Upper lobe of right lung (tissue), 1 donor: ENCODE measurements at regions not wholly inside any gene's neighbourhood (a gene's known extent, or its start where the extent isn't known, plus 50 kb on each side); places are given as distances from the start of the nearest gene placed in this dataset.
"Not testable (repeated sequence)": the region's sequence is repeated elsewhere in the genome, so short reads cannot be mapped to it uniquely, and the experiment has no call there.

Experiments
- ATAC-seq: fragments of 200-7000 bp; cut with Tn5 transposase; one replicate; pipeline ENCODE4 v1.9.1; 2020; ENCODE audit warnings: mild to moderate bottlenecking, moderate library complexity
- DNase-seq: peaks from one replicate; pipeline ENCODE4 v3.0.0-alpha.2; 2020
- H3K27ac ChIP-seq: fragments of 200-600 bp; one replicate; pipeline ENCODE4 v1.8.0; 2022
- H3K27me3 ChIP-seq: fragments of 200-600 bp; one replicate; pipeline ENCODE4 v1.8.0; 2022; ENCODE audit warnings: mild to moderate bottlenecking
- H3K36me3 ChIP-seq: fragments of 200-600 bp; one replicate; pipeline ENCODE4 v1.8.0; 2022
- H3K4me1 ChIP-seq: fragments of 200-600 bp; one replicate; pipeline ENCODE4 v1.8.0; 2022
- H3K4me3 ChIP-seq: fragments of 200-600 bp; one replicate; pipeline ENCODE4 v1.8.0; 2022; ENCODE audit warnings: mild to moderate bottlenecking
- H3K9me3 ChIP-seq: fragments of 200-600 bp; one replicate; pipeline ENCODE4 v1.8.0; 2022
- intact Hi-C: fragments of 100-400 bp; cut with DNase I; formaldehyde crosslinking; loops from one replicate; pipeline ENCODE4 v1.11.0; 2022
- TF ChIP-seq, protein P1 (sequence below): fragments of 200-600 bp; IDR thresholded peaks from one replicate; pipeline ENCODE4 v1.8.0; 2022; ENCODE audit warnings: antibody characterized with exemption
- donor health status: DM: no; HTN: yes; CAD: no; lungs with severe emphysema.

DNA sequence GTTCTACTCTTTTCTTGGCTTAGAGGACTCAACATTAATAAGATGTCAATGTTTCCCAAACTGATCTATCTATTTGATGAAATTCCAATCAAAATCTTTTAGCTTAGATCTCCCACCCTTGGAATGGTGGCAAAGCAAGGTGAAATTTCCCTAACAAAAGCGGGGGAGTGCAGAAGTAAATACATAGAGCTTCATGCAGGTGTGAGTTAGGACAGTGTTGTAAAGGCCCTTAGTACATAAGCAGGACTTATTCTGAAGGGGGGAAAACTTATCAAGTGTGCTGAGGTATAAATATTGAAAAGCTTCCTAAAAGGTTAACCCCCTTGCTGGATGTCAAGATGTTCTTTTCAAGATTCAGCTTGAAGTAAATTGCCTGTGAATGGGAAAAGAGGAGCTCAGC lies 608.6 kb upstream of the CELF4 start:
- H3K4me3 ChIP-seq: no peak overlapping the region
- no peak overlapping the region for H3K27ac ChIP-seq
- intact Hi-C loops: no loop called here
- no peaks in the 10 kb centered on the region for H3K27me3 ChIP-seq
- TF ChIP-seq, protein P1, sequence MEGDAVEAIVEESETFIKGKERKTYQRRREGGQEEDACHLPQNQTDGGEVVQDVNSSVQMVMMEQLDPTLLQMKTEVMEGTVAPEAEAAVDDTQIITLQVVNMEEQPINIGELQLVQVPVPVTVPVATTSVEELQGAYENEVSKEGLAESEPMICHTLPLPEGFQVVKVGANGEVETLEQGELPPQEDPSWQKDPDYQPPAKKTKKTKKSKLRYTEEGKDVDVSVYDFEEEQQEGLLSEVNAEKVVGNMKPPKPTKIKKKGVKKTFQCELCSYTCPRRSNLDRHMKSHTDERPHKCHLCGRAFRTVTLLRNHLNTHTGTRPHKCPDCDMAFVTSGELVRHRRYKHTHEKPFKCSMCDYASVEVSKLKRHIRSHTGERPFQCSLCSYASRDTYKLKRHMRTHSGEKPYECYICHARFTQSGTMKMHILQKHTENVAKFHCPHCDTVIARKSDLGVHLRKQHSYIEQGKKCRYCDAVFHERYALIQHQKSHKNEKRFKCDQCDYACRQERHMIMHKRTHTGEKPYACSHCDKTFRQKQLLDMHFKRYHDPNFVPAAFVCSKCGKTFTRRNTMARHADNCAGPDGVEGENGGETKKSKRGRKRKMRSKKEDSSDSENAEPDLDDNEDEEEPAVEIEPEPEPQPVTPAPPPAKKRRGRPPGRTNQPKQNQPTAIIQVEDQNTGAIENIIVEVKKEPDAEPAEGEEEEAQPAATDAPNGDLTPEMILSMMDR: no peak
- no peaks in the 10 kb centered on the region for H3K36me3 ChIP-seq
- DNase-seq (no peak), ATAC-seq (no peak)
- no peaks in the 10 kb centered on the region for H3K4me1 ChIP-seq
- H3K9me3 ChIP-seq: no peaks in the 10 kb centered on the region

DNA sequence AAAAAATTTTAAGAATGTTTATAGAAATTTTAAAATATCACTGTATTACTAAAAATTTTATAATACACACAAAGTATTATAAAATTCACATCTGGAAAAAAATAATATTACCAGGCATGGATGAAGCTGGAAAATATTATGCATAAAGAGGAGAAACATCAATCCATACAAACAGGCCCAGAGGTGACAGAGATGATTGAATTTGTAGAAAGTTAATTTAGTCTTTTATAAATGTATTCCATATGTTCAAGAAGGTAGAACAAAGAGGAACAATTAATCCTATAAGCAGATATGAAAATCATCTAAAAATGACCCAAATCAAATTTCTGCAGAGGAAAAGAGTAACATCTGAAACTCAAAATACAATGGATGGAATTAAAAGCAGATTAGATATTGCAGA lies 605.2 kb upstream of the CELF4 start:
- no peak for DNase-seq
- no peak for ATAC-seq

DNA sequence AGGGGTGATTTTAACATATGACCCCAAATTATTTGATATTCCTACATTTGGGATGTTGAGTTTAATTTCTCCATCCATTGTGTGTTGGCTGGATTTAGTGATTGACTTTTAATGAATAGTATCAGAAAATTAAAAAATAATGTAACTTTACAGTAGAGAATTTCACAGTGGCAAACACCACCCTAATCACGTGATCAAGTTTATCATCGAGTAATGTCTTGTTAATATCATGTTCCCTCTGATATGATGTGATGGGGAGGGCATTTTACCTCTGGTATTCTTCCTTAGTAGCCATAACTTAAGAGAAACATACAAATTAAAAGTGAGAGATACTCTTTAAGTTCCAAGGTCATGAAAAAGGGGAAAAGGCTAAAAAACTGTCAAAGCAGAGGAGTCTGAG lies 602.0 kb upstream of the CELF4 start:
- Histone ChIP-seq H3K36me3 (no peaks in the 10 kb centered on the region), H3K27ac (no peak overlapping the region), H3K27me3 (no peaks in the 10 kb centered on the region), H3K4me1 (no peaks in the 10 kb centered on the region), H3K4me3 (no peak overlapping the region), H3K9me3 (no peaks in the 10 kb centered on the region)
- TF ChIP-seq, protein P1: no peak
- intact Hi-C loops: no loop called here
- ATAC-seq (no peak), DNase-seq (no peak)

More for the DNA sequence above, 605.2 kb upstream of the CELF4 start:
- Histone ChIP-seq H3K36me3 (no peaks in the 10 kb centered on the region), H3K9me3 (no peaks in the 10 kb centered on the region), H3K27me3 (no peaks in the 10 kb centered on the region), H3K4me3 (no peak overlapping the region), H3K27ac (no peak overlapping the region), H3K4me1 (no peaks in the 10 kb centered on the region)
- intact Hi-C loops: no loop called here
- TF ChIP-seq, protein P1: no peak

DNA sequence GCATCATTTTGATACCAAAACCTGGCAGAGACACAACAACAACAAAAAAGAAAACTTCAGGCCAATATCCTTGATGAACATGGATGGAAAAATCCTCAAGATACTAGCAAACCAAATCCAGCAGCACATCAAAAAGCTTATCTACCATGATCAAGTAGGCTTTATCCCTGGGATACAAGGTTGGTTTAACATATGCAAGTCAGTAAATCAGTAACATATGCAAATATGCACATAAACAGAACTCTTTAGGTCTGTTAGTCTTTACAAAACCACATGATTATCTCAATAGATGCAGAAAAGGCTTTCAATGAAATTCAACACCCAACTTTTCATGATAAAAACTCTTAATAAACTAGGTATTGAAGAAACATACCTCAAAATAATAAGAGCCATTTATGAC lies 587.5 kb upstream of the CELF4 start:
- H3K9me3 ChIP-seq, H3K4me1 ChIP-seq, H3K27me3 ChIP-seq, intact Hi-C loops, ATAC-seq, H3K27ac ChIP-seq, DNase-seq, H3K36me3 ChIP-seq, H3K4me3 ChIP-seq: not testable (repeated sequence)

DNA sequence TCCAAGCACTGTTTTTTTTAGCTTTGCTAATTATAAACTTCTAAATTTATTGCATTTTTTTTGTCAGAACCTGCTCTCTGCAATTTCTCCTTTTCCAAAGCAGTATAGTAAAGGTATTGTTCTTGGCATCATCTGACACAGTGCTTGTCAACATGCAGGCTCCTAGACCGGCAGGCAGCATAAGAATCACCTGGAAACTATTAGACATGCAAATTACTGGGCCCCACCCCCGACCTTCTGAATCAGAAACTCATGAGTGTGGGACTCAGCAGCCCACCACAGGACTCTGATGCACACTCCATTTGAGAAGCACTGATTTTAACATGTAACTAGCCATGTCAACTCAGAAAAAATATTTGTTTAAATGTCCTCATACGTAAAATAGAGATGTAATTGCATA lies 551.1 kb upstream of the CELF4 start:
- Histone ChIP-seq H3K27ac (no peak overlapping the region), H3K36me3 (no peaks in the 10 kb centered on the region), H3K9me3 (no peaks in the 10 kb centered on the region), H3K27me3 (no peaks in the 10 kb centered on the region), H3K4me3 (no peak overlapping the region), H3K4me1 (no peaks in the 10 kb centered on the region)
- TF ChIP-seq, protein P1: no peak
- intact Hi-C loops: no loop called here
- ATAC-seq (no peak), DNase-seq (no peak)

DNA sequence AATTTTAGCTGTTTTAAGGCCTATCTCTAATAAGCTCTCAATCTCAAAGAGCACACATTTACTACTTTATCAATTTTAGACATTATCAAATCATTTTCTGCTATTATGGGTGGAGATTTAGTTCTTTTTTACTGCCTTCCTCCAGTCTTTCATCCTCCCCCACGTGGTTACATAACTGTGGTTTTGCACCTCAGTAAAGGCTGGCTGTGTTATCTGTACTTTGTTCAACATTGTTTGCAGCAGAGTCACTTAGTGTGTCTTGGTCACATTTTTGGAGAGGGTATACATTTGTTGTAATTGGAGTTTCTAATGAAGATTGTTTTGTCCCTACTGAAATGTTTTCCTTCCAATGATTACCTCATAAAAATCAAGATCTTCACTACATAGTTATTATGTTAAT lies 549.6 kb upstream of the CELF4 start:
- H3K36me3 ChIP-seq: no peaks in the 10 kb centered on the region
- intact Hi-C loops: no loop called here
- TF ChIP-seq, protein P1: no peak
- H3K4me3 ChIP-seq: no peak overlapping the region
- H3K4me1 ChIP-seq: no peaks in the 10 kb centered on the region
- no peaks in the 10 kb centered on the region for H3K27me3 ChIP-seq
- H3K27ac ChIP-seq: no peak overlapping the region
- H3K9me3 ChIP-seq: no peaks in the 10 kb centered on the region
- DNase-seq: no peak
- no peak for ATAC-seq
